HCEC 1CT (cell line): ENCODE measurements at regions not wholly inside any gene's neighbourhood (a gene's known extent, or its start where the extent isn't known, plus 50 kb on each side); places are given as distances from the start of the nearest gene placed in this dataset.

Experiments used
- DNase-seq: peaks from one replicate; pipeline ENCODE4 v3.0.0-alpha.2; 2017

DNA sequence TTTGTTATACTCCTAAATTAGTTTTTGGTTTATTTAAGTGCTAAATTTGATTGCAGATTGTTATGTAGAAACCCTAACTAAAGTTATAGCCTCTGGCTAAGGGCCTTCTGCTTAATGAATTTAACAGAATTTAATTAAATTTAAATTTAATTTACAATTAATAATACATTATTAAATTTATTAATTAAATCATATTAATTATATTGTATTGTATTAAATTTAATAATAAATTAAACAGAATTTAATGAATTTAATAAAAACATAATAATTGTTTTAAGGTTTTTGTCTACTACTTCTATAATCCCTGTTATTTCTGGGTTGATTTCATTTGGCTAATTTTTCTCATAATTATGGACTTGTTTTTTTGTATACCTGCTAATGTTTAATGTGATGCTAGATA, 141.9 kb upstream of the TECRL start:
- no peak for DNase-seq

DNA sequence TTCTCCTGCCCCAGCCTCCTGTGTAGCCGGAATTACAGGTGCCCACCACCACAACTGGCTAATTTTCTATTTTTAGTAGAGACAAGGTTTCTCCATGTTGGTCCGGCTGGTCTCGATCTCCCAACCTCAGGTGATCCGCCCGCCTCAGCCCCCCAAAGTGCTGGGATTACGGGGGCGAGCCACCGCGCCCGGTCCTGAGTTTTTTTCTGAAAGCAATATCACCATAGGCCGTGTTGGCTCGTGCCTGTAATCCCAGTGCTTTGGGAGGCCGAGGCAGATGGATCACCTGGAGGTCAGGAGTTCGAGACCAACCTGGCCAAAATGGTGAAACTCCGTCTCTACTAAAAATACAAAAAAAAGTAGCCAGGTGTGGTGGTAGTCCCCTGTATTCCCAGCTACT, 136.3 kb upstream of the TECRL start:
- no peak for DNase-seq

DNA sequence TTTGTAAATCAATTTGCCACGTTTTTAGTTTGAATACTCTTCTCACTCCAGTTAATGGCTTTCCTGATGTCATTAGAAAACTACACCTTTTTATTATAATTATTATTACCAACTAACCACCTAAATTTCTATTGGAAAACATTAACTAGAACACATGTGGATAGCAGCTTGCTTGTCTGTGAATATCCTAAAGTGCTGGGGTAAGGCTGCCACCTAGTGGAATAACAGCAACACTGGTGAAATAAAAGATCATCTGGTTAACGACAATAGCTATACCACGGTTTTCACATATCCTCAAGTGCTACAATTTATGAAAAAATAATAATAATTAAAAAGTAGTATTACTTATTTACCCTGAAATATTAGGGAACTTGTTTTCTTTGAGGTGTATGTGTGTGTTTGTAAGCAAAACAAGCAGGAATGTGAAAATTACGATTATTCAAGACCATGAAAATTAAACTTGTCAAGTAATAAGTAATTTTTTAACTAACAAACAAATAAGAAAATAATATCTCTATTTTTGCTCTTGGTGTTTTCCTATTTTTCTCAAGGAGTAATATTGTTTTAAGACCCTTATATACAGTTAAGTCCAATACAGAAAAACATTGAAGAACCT, 130.1 kb upstream of the TECRL start:
- peak; percentile 46 for DNase-seq

DNA sequence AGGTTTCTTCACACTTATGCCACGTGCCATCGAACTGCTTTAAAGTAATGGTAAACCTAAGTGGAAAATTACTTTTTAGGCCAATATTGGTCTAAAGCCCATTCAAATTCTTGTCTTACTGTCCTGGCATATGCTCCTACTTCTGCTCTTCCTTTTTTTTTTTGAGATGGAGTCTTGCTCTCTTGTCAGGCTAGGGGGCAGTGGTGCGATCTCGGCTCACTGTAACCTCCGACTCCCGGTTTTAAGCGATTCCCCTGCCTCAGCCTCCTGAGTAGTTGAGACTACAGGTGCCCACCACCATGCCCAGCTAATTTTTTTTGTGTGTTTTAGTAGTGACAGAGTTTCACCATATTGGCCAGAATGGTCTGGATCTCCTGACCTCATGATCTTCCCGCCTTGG, 129.0 kb upstream of the TECRL start:
- no peak for DNase-seq

DNA sequence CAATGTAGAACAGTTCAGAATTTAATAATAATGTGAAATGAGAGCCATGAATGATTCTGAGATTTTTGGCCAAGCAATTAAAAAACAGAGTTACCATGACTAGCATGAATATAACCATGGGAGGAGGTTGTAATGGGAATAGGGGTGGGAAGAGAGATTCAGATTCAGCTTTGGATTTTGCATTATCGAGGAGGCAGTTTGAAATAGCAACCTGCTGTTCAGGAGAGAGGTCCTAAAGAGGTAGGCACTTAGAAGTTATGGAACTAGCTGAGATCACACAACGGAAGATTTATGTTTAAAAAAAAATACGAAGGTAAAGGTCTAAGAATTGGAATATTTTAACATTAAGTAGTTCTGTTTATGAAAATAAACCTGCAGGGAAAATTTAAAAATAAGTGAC, 124.4 kb upstream of the TECRL start:
- DNase-seq, result no peak

- no peak for DNase-seq
Measured at GRCh38 chr4:64533159-64533558, 123.9 kb upstream of the TECRL start.

DNA sequence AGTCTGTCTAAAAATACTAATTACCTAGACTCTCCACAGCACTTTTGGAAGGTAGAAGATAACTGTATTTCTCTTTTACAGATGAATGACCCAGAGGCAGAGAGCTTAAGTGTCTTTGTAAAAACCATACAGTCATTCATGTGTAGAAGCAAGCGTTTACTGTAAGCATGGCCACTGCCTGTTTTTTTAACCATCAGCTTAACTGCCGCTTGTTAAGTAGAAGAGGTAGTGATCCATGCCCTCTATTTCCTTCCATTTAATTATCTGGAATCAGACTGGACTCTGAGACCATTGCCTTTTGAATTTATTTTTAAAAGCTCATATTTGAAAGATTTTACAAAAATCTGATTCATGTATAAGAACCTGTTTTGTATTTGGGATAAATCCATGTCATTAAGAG, 111.2 kb upstream of the TECRL start:
- no peak for DNase-seq

- DNase-seq, result no peak
Measured at GRCh38 chr4:64518600-64518999, 109.3 kb upstream of the TECRL start.

GRCh38 chr4:64516176-64516575, 106.9 kb upstream of the TECRL start:
- no peak for DNase-seq

DNA sequence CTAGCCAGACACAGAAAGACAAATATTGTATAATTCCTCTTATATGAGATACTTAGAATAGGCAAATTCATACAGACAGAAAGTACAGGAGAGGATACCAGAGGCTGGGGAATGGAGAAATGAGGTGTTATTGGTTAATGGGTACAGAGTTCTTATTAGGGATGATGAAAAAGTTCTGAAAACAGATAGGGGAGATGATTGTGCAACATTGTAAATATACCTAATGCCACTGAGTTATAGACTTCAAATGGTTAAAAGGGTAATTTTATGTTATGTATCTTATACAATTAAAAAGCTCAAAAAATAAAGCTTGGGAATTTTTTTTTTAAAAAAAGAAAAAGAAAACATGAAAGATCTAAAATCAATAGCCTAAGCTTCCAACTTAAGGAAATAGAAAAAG, 98.8 kb upstream of the TECRL start:
- DNase-seq, result no peak

- DNase-seq, result no peak
Measured at GRCh38 chr4:64503945-64504675, 94.9 kb upstream of the TECRL start.

- DNase-seq, result no peak
Measured at GRCh38 chr4:64503416-64503815, 94.2 kb upstream of the TECRL start.

- DNase-seq, result no peak
Measured at GRCh38 chr4:64497491-64497890, 88.2 kb upstream of the TECRL start.

GRCh38 chr4:64495946-64496345, 86.7 kb upstream of the TECRL start:
- no peak for DNase-seq

GRCh38 chr4:64489628-64490027, 80.4 kb upstream of the TECRL start:
- no peak for DNase-seq

- no peak for DNase-seq
Measured at GRCh38 chr4:64479338-64479737, 70.1 kb upstream of the TECRL start.

DNA sequence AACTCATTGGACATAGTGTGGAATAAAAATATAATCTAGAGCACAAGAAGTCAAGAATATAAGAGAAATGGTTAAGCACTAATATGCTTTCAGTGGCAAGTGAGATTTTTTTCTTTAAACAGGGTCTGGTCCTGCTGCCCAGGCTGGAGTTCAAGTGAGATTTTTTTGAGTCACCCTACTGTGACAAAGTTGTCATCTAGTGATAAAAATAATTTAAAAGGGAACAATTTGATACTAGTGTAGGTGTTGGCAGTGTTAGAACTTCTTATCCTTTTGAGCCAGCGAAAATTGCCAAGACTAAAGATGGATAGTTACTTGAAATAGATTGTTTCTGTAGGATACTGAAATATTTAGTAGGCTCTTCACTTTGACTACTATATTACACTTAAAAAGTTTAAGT, 67.9 kb upstream of the TECRL start:
- DNase-seq, result no peak

DNA sequence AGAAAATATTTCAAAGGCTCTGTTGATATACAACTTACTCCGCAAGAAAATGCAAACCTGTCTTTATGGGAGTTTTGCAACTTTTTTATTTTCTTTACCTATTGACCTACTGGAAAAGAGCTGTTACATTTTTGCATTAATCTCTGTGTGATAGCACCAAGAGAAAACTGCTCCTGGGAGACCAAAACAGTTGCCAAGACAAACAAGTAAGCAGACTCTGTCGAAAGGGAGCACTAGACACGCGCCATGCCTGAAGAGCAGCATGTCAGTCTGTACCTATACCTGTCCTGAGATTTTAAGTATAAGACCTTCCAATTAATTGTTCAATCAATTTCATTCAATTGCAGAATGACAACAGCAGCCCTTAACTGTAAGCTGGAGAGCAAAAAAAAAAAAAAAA, 56.0 kb upstream of the TECRL start:
- no peak for DNase-seq

- DNase-seq, result no peak
Measured at GRCh38 chr4:64464581-64464980, 55.3 kb upstream of the TECRL start.
